ENCODE measurements at regions not wholly inside any gene's neighbourhood (a gene's known extent, or its start where the extent isn't known, plus 50 kb on each side); places are given as distances from the start of the nearest gene placed in this dataset.

GRCh38 chr4:32199639-32200038 lies 1479.5 kb downstream of the PCDH7 start:
- no peak for DNase-seq

- no peak for DNase-seq
Measured at GRCh38 chr4:32203340-32203739, 1483.2 kb downstream of the PCDH7 start.

DNA sequence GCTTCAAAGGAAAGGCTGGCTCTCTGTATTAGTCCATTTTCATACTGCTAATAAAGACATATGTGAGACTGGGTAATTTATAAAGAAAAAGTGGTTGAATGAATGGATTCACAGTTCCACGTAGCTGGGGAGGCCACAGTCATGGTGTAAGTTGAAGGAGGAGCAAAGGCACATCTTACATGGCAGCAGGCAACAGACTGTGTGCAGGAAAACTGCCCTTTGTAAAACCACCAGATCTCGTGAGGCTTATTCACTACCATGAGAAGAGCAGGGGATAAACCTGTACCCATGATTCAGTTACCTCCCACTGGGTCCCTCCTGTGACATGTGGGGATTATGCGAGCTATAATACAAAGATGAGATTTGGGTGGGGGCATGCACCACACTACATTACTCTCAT lies 1486.6 kb downstream of the PCDH7 start:
- no peak for DNase-seq

- DNase-seq: no peak
Measured at GRCh38 chr4:32207456-32207855, 1487.3 kb downstream of the PCDH7 start.

DNA sequence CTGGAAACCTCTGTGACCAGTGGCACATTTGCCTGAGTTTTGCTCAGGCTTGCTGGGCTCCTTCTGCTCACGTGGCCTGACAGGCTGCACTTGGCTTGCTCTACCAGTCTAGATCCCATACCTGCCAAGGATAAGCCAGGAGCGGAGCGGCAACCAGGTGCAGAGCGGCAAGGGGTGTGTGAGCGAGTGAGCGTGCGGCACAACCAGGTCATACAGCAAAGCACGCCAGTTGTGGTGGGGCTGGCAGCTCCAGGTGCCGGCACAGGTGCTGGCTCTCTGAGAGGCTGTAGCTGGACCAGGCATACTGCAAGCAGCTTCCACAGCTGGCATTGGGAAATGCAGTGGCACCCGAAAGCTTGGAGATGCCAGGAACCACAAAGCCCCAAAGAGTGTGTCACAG lies 1495.1 kb downstream of the PCDH7 start:
- peak; percentile 34 for DNase-seq

GRCh38 chr4:32216502-32216901 lies 1496.3 kb downstream of the PCDH7 start:
- no peak for DNase-seq

DNA sequence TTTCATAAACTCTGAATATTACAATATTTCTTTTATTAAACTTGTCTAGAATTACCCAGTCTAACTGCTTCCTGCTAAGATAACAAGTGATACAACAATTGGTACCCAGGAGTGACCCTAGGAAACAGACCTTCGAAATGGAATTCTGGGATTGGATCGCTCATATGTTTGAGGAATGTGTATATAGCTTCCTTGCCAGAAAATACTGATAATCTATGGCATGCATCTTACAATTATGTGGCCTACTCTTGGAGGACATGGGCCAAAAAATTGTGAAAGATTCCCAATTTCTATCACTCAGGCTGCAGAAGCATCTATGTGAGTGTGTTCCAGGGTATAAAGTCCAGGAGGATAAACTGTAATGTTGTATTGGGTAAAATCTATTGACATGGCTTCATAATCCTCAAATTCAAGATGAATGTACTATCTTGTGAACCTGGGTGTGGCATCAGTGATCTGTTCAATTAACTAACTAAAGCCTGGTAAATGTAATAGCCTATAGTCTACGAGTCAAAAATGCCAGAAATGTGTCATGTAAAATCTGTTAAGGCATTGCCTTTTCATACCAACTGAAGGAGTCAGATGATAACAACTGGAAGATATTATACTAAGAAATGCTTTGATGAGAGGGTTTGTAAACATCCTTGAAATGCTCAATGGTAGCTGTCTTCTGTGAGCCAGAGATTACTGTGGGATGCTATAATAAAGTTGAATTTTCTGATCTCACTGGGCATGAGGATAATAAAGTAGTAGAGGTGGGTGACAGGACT lies 1499.3 kb downstream of the PCDH7 start:
- DNase-seq: no peak

GRCh38 chr4:32226204-32226603 lies 1506.0 kb downstream of the PCDH7 start:
- DNase-seq: no peak

DNA sequence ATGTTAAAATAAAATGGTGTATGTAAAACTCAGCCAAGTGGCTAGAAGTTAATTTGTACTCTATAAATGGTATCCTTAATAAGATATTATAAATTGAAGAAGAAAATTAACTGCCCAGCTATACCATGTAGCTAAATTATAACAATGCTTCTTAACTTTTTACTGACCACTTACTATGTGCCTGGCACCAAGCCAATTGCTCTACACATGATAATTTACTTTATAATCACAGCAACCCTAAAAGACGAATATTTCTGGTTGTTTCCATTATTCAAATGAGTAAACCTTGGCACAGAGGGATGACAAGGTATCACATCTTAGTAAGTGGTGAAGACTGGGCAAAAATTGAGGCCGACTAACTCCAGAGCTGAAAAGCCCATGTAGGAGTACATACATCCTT lies 1506.6 kb downstream of the PCDH7 start:
- DNase-seq: no peak

DNA sequence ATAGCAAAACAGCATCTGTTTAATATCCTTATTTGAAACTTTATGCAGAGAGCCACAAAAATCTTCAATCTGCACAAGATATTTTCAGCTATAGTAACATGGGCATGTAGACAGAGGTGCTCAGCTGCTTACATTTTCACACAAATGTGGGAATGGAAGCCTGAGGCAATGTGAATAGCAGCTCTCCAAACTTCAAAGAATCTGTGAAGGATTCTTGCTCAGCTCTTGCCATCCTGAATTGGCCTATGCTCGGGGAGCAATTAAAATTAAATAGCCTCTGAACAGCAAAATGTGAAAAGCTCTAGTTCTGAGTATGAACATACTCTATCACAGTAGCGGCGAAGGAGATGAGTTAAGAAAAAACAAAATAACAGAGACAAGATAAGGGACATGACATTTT lies 1523.8 kb downstream of the PCDH7 start:
- DNase-seq: no peak

DNA sequence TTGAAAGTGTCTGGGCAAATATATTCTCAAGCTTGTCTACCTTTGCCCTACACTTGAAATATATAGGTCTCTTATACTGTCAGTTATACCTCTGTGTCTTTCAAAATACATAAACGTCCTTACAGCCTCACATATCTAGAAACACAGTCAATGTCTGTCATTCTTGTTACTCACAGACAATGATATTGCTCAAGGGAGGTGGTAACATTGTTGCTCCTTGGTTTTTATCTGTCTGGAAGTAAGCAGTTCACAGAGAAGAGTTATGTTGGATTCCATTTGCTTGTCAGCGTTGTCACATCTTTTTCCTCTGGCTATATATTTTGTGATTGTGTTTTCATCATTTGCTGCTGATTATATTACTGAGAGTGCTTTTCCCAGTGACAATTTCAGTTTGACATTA lies 1528.9 kb downstream of the PCDH7 start:
- no peak for DNase-seq

GRCh38 chr4:32251126-32251525 lies 1531.0 kb downstream of the PCDH7 start:
- no peak for DNase-seq

GRCh38 chr4:32251926-32252325 lies 1531.8 kb downstream of the PCDH7 start:
- DNase-seq: no peak

- no peak for DNase-seq
Measured at GRCh38 chr4:32254216-32254615, 1534.0 kb downstream of the PCDH7 start.

GRCh38 chr4:32258986-32259385 lies 1538.8 kb downstream of the PCDH7 start:
- no peak for DNase-seq

GRCh38 chr4:32261196-32261595 lies 1541.0 kb downstream of the PCDH7 start:
- DNase-seq: no peak

DNA sequence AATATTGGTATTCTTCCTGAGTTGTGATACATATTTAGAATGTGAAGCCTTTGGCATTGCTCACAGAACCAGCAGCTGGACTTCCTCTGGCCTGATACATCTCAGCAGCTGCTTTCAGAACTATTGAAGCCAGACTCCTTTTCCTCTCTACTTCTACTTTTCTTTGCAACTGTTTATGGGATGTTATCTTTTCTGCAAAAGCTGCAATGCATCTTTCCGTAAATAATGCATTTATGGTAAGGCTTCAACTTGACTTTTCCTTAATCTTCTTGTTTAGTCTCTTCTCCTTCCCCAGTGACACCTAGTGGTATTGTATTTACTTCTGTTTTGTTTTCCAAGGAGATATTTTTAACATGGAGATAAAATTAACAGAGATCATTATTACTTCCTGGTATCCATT lies 1548.7 kb downstream of the PCDH7 start:
- DNase-seq: no peak

- no peak for DNase-seq
Measured at GRCh38 chr4:32290102-32290501, 1569.9 kb downstream of the PCDH7 start.

DNA sequence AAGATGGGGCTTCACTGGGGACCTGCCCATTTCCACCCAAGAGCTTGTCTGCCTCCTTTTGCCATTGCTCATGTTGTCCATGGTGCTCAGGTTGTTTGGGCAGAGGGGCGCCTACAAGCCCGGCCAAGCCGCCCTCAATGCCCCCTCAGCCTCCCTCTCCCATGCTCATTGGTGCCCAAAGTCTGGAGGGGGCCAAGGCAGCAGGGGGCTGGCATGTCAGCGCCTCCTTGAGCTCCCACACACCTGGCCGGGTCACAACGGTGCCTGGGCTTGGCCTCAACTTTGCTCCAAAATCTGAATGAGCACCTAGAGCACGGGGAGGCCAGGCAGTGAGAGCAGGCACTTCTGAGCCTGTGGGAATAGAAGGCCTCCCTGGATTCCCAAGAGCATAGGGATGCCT lies 1598.8 kb downstream of the PCDH7 start:
- DNase-seq: no peak

DNA sequence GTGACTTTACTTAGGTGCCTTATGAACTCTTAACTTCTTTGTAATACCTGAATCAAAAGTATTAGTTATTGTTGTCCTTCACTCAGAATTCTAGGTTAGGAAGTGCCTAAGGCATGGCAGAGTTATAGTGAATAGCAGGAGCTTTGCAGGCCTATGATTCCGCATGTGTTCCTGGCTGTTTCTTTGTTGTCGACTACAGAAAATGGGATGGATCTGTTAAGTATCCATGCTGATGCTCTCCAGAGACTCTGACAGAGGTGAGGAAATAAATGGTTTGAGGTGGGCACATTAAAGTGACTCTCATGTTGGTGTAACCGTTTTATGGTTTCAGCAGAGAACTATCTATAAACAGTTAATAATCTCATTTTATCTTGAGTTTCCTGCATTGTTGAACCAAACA lies 1601.3 kb downstream of the PCDH7 start:
- DNase-seq: no peak

DNA sequence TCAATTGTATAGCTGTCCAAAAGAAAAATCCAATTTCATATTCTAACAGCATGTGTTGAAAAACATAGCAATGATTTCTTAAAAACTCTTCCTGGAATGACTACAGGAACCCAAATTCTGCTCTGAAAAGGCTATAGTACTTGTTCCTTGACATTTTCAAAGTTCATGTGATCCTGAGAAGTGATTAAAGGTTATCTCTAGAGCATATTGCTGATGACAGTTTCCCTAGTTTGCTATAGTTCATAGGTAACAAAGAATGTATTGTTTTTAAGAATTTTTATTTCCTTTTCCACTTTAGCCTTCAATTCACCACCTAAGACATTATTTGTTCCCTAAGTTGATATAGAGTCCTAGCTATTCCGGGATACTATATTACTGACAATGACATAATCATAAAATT lies 1614.6 kb downstream of the PCDH7 start:
- no peak for DNase-seq

DNA sequence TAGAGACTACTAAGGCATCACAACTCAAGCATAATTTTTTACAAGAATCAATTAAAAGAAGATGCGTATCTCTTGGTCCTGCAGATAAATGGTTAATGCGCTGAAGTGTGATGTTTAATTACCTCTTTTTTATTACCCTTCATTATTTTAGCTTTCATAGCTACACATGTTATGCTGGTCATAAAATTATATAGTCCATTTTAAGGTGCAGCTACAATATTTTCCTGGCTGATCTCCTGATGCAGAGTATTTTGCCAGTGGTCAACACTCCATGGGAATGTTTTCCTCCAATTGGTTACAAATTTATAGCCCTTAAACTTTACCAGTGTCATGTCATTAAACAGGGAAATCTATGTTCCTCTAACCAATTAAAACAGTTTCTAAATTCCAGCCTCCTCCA lies 1617.2 kb downstream of the PCDH7 start:
- no peak for DNase-seq

GRCh38 chr4:32340591-32340990 lies 1620.4 kb downstream of the PCDH7 start:
- no peak for DNase-seq

- DNase-seq: no peak
Measured at GRCh38 chr4:32341342-32341741, 1621.2 kb downstream of the PCDH7 start.

DNA sequence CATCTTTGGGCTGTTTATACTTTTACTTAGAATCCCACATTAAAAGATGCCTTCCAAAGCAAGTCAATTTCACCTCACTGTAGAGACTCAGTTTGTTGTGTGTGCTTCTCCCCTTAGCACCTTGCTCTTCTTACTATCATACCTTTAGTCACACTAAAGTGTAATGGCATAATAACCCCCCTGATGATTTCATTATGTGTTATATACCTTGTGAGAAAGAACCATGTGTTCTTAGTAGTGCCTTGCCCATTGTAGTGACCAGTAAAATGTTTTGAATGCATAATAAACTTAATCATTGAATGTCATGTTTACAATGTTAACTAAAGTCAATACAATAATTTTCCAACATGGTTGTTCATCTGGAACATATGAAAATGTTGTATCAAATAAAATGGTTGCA lies 1621.9 kb downstream of the PCDH7 start:
- DNase-seq: no peak
